ENCODE measurements at regions not wholly inside any gene's neighbourhood (a gene's known extent, or its start where the extent isn't known, plus 50 kb on each side); places are given as distances from the start of the nearest gene placed in this dataset.
"Not testable (repeated sequence)": the region's sequence is repeated elsewhere in the genome, so short reads cannot be mapped to it uniquely, and the experiment has no call there.

GRCh38 chr3:78090382-78090781 is 1050.5 kb downstream of the ROBO2 start:
- no peak for DNase-seq (ENCODE audit: low spot score)
- in situ Hi-C loops (cut with MboI; ENCODE audit: low pct_unique_long_range_greater_than_20kb, low sequenced_read_pairs, unreplicated experiment): no loop called here
- TF ChIP-seq CTCF (IDR thresholded peaks at IDR 0.05; ENCODE audit: extremely low read depth, insufficient read depth, missing control alignments): no peak

- TF ChIP-seq CTCF (IDR thresholded peaks at IDR 0.05; ENCODE audit: extremely low read depth, insufficient read depth, missing control alignments): no peak
- in situ Hi-C loops (cut with MboI; ENCODE audit: low pct_unique_long_range_greater_than_20kb, low sequenced_read_pairs, unreplicated experiment): no loop called here
- DNase-seq (ENCODE audit: low spot score): no peak
These were observed 1051.7 kb downstream of the ROBO2 start for GRCh38 chr3:78091478-78092119.

GRCh38 chr3:78092574-78092973 is 1052.7 kb downstream of the ROBO2 start:
- DNase-seq (ENCODE audit: low spot score); in situ Hi-C loops (cut with MboI; ENCODE audit: low pct_unique_long_range_greater_than_20kb, low sequenced_read_pairs, unreplicated experiment): not testable (repeated sequence)

- TF ChIP-seq CTCF (IDR thresholded peaks at IDR 0.05; ENCODE audit: extremely low read depth, insufficient read depth, missing control alignments): no peak
- in situ Hi-C loops (cut with MboI; ENCODE audit: low pct_unique_long_range_greater_than_20kb, low sequenced_read_pairs, unreplicated experiment): no loop called here
- DNase-seq (ENCODE audit: low spot score): no peak
These were observed 1056.8 kb downstream of the ROBO2 start for GRCh38 chr3:78096488-78097255.

- in situ Hi-C loops (cut with MboI; ENCODE audit: low pct_unique_long_range_greater_than_20kb, low sequenced_read_pairs, unreplicated experiment): no loop called here
- DNase-seq (ENCODE audit: low spot score): no peak
- no peak for TF ChIP-seq CTCF (IDR thresholded peaks at IDR 0.05; ENCODE audit: extremely low read depth, insufficient read depth, missing control alignments)
These were observed 1058.5 kb downstream of the ROBO2 start for GRCh38 chr3:78098367-78098766.

- TF ChIP-seq CTCF (IDR thresholded peaks at IDR 0.05; ENCODE audit: extremely low read depth, insufficient read depth, missing control alignments): no peak
- no peak for DNase-seq (ENCODE audit: low spot score)
- in situ Hi-C loops (cut with MboI; ENCODE audit: low pct_unique_long_range_greater_than_20kb, low sequenced_read_pairs, unreplicated experiment): no loop called here
These were observed 1061.5 kb downstream of the ROBO2 start for GRCh38 chr3:78101384-78101783.

GRCh38 chr3:78108269-78108961 is 1068.5 kb downstream of the ROBO2 start:
- in situ Hi-C loops (cut with MboI; ENCODE audit: low pct_unique_long_range_greater_than_20kb, low sequenced_read_pairs, unreplicated experiment); DNase-seq (ENCODE audit: low spot score): not testable (repeated sequence)
